HG02885 (cell line): ENCODE measurements at regions not wholly inside any gene's neighbourhood (a gene's known extent, or its start where the extent isn't known, plus 50 kb on each side); places are given as distances from the start of the nearest gene placed in this dataset.
A peak's percentile ranks its signal among the peaks of the same experiment; 100 is the strongest.

Experiments used
- ATAC-seq: cut with Tn5 transposase; IDR thresholded peaks from one replicate; pipeline ENCODE4 v1.9.1; 2021; ENCODE audit warnings: mild to moderate bottlenecking; ENCODE audit not compliant: unreplicated experiment, poor library complexity

DNA sequence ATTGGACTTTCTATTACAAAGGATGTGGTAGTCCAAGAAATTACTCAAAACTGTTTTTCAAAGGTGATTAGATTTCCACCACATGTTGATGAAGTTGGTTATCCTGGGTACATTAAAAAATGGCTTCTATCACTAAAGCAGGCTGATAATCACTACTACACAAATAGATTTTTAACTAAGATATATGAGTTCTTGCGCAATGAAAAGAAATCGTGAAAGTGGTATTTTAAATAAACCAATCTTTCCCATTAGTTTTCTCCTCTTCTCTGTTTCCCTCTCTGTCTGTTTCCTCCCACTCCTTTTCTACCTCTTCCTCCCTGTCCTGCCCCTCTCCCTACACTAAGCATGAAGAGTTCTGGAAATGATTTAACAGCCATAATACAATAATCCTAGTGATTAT, 487.9 kb upstream of the CITED2 start:
- no peak for ATAC-seq

DNA sequence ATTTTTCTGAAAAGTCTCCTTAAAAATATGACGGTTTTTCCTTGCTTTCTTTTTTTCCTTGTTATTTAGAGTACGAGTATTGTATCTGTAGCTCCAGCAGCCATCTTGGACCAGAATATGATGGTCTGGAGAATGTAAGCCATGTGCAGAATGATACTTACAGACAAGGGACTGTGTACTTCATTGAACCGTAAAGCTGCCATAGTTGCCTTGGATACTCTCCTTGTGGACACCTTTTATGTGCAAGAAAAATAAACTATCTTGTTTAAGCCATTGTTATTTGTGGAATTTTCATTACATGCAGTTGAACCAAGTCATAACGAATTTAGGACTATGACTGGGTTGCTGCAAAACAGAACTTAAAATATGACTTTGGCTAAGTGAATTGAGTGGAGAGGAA, 485.8 kb upstream of the CITED2 start:
- no peak for ATAC-seq

- ATAC-seq, result no peak
Measured at GRCh38 chr6:139858429-139858828, 484.0 kb upstream of the CITED2 start.

DNA sequence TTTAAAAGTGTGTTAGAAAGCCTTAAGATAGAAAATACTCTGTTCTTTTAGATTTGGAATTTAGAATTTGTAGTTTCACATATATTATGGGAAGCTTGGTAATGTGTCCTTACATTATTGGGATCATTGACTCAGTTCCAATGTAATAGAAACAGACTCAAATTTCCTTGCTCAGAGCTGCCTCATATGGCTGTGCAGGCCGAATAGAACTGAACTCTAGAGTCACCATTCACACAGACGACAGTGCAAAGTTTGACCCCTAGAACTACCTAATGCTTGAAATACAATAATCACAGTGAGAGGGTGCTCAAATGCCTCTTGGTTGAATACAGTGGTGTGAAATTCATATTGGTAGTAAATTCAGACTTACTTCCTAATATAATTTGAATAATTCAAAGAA, 482.7 kb upstream of the CITED2 start:
- ATAC-seq, result no peak

GRCh38 chr6:139856562-139856961, 482.1 kb upstream of the CITED2 start:
- ATAC-seq, result no peak

- ATAC-seq, result no peak
Measured at GRCh38 chr6:139855671-139856311, 481.3 kb upstream of the CITED2 start.

- ATAC-seq, result no peak
Measured at GRCh38 chr6:139853302-139853992, 479.0 kb upstream of the CITED2 start.

DNA sequence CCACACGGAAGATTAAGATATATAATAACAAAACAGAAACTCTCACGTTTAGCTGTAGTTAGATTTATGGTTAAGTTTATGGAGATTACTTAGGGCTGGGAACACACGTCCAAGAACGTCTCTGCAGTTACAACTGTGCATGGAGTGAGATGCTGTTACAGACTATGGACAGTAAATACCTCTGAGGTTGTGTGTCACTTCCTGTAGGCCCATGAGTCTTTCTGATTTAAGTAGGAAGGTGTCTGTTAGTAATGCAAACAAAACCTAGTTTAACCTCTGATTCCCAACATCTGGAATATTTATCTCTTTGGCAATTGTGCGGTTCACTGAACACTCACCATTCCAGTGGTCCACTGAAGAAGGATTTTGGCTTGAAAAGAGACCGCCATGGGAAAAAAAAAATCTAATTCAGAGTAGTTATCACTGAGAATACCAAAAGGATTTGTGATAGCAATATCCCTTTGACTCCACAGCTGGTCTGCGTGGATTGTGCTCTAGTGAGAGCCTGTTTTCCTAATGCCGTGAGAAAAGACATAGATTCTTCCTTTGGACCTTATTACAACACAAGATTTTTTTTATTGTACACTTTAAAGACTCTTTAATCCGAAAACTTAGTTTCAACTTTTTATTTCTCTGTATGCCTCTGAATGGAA, 478.2 kb upstream of the CITED2 start:
- no peak for ATAC-seq

GRCh38 chr6:139852067-139852466, 477.6 kb upstream of the CITED2 start:
- ATAC-seq, result no peak

GRCh38 chr6:139851206-139851605, 476.8 kb upstream of the CITED2 start:
- ATAC-seq, result no peak

GRCh38 chr6:139850512-139850911, 476.1 kb upstream of the CITED2 start:
- no peak for ATAC-seq

GRCh38 chr6:139847457-139847813, 473.0 kb upstream of the CITED2 start:
- ATAC-seq, result no peak

DNA sequence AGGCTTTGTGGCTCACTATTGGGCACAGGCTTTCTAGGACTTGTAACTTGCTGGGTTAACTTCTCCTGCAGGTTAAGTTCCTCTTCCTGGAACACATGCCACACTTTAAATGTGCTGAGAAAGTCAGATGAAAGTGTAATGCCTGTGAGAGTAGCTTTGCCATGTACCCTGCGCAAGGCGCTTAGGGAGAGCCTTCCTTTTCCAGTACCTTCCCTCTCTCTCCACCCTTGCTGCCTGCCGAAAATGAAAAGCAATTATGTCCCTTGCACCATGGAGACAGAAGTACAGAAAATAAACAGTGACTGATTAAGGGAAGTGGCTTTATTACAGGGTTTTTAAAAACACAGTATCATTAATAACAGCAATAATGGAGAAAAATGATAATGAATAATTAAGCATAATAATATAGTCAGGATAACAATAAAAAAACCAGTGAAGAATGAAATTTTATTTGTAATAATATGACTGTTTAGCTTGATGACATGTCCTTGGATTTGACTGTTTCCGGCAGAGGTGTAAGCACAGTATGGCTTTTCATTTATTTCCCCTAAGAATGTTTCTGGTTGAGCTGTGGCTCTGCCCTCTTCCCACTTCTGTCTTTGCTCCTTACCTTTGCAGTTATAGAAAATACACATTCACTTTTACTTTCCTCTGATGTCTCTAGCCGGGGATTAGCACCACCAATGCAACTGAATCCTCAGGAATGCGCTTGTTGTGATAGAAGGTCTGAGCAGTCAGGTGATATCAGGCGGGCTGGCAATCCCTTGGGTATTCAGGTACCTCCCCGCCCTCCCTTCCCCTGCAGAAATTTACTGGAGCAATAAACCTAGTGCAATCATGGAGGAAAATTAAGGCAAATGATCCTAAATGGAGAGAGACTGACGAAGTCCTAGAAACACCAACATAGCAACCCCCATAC, 472.3 kb upstream of the CITED2 start:
- ATAC-seq, result no peak

- ATAC-seq, result no peak
Measured at GRCh38 chr6:139844907-139845306, 470.5 kb upstream of the CITED2 start.

DNA sequence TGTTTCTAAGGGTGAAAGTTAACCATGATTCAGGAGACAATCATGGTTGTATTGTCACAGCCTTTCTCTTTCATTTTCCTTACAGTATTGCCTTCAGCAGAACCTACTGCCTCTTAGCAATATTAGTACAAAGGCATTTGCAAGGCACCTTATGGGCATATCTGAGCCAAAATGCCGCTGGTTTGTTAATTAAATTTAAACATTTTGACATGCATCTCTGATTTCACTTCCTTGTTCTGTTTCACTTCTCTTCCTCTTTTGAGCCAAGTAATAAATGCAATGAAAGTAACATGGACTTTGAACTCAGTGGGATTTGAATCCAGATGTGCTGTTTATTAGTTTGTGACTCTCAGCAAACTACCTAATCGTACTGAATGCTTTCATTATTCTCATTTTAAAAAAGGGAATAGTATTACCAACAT, 467.4 kb upstream of the CITED2 start:
- ATAC-seq, result peak; percentile 86

DNA sequence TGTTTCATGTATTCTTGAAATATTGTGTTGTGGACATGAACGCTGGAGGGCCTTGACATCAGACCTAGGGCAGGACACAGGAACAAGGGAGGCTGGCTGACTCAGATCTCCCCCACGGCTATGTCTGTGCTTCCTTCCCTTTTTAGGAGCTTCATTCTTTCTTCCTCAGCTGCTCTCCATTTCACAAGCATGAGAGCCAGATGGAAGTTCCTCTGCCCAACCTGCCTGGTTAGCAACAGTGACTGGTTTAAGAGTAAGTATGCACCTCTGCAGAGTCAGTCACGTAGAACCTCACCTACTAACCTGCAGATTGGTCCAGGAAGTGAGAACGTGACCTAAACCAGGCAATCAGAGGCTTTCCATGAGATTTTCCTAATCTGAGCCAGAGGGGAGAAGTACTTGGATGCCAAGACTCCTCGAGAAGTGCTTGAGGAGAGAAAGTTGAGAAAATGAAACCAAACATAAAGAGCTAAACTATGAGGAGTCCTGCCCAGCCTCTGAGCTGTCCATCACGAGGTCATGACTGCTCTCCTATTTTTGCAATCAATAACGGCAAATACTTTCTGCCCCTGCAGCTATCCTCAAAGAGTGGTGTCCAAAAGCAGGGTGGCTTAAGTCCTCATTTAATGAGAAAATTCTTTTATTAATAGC, 465.2 kb upstream of the CITED2 start:
- peak; percentile 44 for ATAC-seq

GRCh38 chr6:139834232-139834631, 459.8 kb upstream of the CITED2 start:
- no peak for ATAC-seq

DNA sequence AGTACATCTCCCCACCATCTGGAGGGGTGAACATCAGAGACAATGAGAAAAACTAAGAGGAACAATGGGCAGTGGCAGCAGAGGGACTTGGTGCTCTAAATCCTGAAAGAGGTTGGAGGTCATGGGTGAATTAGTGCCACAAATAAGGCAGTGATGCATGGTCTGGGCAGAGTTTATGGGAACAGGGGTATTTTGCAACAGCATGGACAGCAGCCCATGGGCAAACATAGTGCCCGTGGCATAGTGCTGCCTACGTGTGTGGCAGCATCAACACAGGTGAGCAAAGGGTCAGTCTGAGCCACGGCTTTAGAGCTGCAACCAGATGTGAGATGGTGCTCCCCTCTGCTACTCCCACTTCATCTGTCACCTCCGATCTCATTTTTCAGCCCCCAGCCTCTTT, 459.1 kb upstream of the CITED2 start:
- ATAC-seq, result no peak

DNA sequence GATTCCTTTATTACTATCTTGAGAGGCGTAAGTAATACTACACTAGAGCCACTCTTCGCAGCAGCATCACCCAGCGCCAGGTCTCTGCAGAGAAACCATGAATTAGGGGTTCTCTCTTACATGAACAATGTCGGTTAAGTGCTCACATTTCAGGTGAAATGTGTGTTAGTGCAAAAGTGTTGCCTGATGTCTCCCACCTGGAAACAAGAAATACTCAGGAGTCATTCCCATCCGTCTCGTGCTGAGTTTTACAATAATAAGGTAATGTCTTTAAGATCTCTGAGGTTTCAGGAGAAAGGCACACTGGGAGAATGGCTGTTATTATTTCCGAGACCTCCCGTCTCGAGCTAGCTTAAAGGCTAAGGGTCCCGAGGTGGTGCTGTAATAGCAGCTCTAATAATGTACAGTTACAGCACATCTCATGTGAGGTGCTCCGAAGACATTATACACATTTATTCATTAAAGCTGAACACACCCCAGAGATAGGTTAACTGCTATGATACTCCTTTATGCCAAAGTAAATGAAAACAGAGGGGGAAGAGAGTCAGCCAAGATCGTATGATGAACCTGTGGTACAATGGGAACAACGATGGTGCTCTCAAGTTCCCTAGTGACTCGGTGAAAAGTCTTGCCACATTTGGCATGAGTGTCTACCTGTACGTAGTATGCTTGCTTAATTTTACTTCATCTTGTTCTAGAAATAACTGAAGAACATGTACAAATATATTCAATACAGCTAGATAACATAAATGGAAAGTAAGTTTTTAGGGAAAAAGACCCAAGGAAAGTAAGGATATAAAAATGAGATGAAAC, 458.3 kb upstream of the CITED2 start:
- ATAC-seq, result no peak
